ENCODE measurements at regions not wholly inside any gene's neighbourhood (a gene's known extent, or its start where the extent isn't known, plus 50 kb on each side); places are given as distances from the start of the nearest gene placed in this dataset.

DNA sequence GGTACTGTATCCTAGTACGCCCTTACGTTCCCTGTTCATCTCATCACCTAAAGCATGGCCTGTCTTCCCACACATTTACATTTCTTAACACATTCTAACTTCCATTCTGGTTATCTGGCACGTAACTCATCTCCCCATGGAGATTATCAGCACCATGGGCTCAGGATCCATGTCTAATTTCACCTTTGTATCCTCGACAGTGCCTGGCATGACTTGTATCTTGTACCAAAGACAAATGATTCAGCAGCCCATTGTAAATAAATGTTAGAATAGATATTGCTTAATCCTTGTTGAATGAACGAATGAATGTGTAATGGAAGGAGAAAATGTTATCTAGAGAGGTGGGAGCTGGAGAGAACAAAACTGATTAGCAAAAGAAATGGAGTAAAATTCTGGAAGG, 69.7 kb upstream of the TPM1 start:
- DNase-seq, result no peak

DNA sequence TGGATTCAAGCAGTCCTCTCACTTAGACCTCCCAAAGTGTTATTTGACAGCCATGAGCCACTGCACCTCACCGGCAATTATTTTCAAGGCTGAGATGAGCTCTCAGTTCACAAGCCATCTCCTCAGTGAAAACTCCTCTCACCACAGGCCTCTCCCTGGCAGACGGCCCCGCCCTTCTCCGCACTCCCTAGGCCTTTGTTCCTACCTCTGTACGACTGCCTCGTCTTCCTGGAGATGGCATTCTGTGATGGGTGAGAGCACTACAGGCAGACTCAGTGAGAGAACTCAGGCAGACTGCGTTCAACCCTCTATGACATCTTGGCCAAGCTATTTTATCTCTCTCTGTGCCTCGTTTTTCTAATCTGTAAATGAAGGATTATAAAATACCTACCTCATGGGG, 67.0 kb upstream of the TPM1 start:
- DNase-seq, result no peak

DNA sequence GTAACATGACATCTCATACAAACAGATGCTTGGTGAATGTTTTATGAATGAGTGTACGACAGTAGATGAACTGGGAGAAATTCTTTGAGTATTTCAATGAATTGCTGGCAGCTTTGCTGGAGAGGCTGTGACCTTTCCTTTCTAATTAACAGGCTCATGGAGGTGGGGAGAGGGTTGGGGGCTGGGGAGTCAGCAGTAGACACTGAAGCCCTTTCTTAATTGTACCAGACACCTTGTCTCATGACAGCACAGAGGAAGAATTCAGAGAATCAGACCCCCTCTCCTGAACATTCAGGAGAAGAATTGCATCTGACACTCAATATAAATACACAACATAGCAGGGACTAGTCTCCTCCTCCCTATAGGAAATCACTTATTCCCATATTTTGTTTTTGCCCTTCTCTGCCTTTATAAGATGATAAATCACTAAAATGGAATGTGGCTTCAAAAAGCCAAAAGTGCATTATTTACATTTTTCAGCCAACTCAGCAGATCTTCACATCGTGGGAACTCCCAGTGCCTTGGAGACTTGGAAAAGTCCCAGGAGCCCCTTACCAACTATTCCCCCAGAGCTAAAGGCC, 66.2 kb upstream of the TPM1 start:
- DNase-seq, result no peak

DNA sequence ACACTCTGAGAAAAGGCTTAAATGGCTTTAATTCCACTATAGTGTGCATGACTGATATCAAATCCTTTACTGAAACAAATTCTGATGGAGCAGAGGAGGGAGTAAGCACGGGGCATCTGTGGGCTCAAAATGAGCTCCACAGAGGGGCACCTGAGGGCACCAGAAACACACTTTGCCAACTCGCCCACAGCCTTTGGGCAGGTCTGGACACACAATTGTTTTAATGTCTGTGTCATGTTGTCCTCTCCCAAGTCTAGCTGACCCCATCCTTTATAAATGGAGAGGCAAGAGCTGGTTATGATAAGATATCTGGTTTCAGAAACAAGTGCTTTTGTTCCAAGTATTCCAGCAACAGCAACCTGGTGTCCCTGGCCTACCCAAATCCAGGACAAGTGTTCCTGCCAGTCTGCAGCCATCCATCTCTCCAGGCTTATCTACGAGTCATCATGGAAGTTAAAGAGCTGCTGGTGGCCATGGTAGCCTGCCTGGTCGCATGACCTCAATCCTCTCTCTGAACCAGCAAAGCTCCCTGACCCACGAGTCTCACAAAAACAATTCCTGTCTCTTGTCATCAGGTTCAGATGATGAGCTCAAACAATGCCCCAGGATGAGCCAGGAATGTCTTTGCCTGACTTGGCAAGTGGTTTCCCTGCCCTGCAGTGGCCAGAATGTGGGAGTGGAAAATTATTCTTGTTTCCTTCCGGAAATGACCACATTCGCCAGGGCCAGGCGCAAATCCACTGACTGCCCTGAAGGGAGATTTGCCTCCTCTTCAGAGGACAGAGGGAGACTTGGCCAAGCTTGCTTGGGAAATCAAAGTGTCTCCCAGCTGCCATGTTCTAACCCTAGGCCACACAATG, 64.4 kb upstream of the TPM1 start:
- DNase-seq, result no peak

DNA sequence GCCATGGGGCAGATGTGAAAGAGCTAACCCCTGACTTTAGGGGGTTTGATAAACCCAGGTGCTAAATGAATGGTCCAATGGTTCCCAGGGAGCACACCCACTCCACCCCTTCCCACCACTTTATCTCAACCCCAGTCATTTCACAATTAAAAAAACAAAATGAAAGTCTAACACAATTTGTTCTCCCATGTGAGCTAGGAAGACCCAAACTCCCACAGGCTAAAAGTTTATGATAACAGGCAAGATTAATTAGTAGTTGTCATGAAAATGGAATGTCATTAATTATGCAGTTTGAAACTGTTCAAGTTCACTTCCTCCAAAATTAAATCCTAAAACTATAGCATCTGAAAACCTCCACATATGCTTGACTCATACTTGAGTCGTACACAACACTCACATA, 63.3 kb upstream of the TPM1 start:
- no peak for DNase-seq

DNA sequence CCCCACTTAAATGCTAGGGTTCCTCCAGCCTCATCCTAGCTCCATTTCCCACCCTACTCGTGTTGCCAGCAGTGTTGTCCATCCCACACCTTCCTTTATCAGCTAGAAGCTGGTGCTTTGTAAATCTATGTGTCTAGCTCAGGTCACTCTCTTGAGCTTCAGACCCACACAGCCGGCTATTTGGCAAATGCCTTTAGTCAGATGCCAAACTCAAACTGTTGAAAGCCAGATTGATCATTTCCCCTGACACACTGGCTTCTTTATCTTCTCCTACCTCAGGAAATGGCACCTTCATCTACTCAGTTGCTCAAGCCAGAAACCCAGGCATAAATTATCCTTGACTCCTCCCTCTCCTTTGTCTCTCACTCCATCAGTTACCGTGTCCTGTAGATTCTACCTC, 61.5 kb upstream of the TPM1 start:
- no peak for DNase-seq

DNA sequence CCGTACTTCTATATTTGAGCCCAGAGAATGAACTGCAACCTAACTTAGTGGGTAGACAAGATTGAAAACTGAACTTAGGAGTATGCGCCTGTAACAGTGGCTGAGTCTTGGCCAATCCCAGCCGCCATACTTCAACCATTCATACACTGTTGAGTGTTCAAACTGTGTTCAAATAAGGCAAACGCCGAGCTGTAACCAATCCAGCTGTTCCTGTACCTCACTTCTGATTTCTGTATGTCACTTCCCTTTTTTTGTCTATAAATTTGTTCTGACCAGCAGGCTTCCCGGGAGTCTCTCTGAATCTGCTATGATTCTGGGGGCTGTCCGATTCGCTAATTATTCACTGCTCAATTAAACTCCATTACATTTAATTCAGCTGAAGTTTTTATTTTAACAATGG, 58.6 kb upstream of the TPM1 start:
- DNase-seq, result no peak

DNA sequence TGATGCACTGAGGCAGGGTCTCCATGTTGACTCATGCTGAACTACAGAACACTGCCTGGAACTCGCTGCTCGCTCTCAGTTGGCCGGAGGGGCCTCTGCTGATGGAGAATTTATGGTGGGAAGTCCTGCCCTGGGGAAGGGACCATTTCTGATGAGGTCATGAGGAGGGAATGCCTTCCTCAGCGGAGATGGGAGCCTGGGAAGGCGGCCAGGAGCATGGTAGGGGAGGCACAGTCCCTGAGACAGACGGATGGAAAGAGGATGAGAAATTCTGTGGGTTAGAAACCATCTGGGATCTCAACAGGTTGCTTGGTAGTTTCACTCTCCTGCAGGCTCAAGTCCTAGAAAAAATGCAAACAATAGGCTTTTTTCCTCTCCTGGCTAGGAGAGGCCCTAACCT, 56.8 kb upstream of the TPM1 start:
- DNase-seq, result no peak

DNA sequence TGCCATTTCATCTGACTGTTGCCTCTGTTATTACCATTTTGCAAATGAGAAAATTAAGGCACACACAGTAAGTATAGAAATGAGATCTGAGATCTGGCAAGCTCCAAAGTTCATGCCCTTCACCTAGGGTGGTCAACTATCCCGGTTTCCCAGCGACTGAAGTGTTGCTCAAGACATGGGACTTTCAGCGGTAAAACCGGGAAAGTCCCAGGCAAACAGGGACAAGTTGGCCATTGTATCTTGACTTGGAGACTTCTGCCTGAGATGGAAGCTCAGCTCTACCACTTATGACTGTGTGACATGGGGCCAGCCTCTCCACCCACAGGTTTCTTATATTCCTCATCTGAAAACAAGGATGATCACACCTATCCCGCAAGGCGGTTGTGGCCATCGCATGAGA, 55.6 kb upstream of the TPM1 start:
- no peak for DNase-seq

DNA sequence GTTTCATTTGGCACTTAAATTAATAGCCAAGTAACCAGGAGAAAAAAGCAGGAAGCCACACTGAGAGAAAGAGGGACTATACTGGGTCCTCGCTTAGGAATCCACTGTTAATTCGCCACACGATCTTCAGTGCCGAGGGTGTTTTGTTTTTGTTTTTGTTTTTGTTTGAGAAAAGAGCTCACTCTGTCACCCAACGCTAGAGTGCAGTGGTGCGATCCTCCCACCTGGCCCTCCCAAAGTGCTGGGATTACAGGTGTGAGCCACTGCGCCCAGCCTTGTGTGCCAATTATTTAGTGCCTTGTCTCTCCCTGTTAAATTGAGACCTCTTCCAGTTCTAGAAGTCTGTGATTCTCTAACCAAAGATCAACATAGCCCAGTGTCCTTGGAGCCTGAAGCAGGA, 53.8 kb upstream of the TPM1 start:
- DNase-seq, result no peak

DNA sequence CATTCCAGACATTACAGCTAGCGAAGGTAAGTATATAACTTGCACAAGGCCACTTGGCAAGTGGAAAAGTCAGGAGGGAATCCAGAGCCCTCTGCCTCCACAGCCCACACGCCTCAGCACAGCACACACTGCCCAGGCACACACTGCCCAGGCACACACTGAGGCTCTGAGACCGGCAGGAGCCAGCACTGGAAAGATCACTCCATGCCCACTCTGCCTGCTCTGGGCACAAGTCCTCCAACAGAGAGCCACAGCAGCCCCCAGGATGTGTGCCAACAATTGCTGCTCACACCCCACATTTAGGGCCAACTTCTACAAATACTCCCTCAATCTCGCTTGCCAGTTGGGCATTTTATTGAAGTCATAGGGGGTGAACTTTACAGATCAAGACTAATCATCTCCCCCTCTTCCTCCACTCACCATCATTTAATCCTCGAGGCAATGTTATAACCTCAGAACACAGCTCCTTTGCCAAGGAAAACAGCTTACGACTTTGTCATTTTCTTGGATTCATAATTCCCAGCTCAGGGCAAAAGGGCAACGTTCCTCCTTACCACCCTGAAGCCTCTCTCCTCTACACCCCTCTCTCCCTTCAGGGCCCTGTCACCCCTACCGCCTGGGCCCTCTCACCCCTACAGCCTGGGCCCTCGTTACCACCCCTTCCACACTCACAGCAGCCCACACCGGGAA, 53.0 kb upstream of the TPM1 start:
- no peak for DNase-seq

DNA sequence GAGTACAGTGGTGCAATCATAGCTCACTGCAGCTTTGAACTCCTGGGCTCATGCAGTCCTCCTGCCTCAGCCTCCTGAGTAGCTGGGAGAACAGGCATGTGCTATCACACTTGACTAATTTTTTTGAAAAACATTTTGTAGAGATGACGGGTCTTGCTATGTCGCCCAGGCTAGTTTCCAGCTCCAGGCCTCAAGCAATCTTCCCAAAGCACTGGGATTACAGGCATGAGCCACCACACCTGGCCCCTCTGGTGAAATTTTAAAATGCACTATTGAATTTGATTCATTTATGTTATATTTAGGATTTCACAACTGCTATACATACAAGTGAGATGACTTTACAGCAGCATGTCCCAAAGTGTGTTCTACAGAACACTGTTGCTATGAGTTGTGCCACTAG, 50.8 kb upstream of the TPM1 start:
- no peak for DNase-seq

DNA sequence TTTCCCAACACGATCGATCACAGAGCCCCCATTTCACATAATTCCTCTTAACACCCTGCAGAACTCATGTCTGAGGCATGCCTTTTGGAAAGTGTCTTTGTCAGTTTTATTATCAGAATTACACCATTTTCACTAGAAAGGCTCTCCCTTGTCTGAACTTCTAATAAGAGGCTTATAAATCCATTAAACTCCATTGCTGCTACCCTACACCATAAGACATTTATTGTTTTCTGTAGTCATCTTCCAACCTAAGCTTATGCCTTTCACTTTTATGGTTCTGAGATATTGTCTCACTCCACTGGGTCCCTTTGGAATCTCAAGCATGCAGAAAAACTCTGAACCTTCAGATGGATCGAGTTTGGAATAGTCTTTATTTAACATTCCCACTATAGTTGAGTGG, 50.2 kb upstream of the TPM1 start:
- DNase-seq, result no peak

All from NCI-H526 treated with DMSO at 0.1 percent for 48 hours (cell line).